B cell (primary cell): ENCODE measurements at regions not wholly inside any gene's neighbourhood (a gene's known extent, or its start where the extent isn't known, plus 50 kb on each side); places are given as distances from the start of the nearest gene placed in this dataset.

Source experiments
- ATAC-seq: fragments of 200-7000 bp; cut with Tn5 transposase; one replicate; pipeline ENCODE4 v1.10.0; 2021; ENCODE audit warnings: low read depth, mild to moderate bottlenecking, moderate number of reproducible peaks, moderate library complexity
- CTCF ChIA-PET: fragments of 350-600 bp; sonication (Branson Sonifier 250); formaldehyde crosslinking; loops from one replicate; lab custom pipeline; 2021; ENCODE audit warnings: antibody characterized with exemption, inconsistent platforms; lab: Charles Lee
- POLR2A ChIA-PET: fragments of 350-600 bp; sonication (Branson Sonifier 250); formaldehyde crosslinking; loops from one replicate; lab custom pipeline; 2021; ENCODE audit warnings: antibody characterized with exemption; lab: Charles Lee
- DNase-seq: peaks from one replicate; pipeline ENCODE4 v3.0.0; 2013
- H2AFZ ChIP-seq: 2 replicates; pipeline ENCODE4 v1.6.1; 2012; ENCODE audit warnings: mild to moderate bottlenecking, low read depth, low read length; ENCODE audit not compliant: insufficient read depth, poor library complexity, severe bottlenecking
- H3K27ac ChIP-seq, 2 donors: 1 replicate in 1 of 2; 2 replicates in 1 of 2; pipeline ENCODE4 v1.5.1; 2012 to 2013; ENCODE audit warnings: low read length in 2 of 2, mild to moderate bottlenecking in 2 of 2, moderate library complexity in 1 of 2
- H3K27me3 ChIP-seq, 4 experiments: fragments of 200-600 bp in 1 of 4; sonication (generic) in 1 of 4; replicated peaks in 1 of 4; 1 replicate in 2 of 4; 2 replicates in 2 of 4; pipeline versions ENCODE4 v1.6.1 to v1.7.0; 2013 to 2016; ENCODE audit warnings: low read length in 3 of 4, mild to moderate bottlenecking in 2 of 4, mixed read lengths in 1 of 4, moderate library complexity in 1 of 4; ENCODE audit not compliant: insufficient read depth in 4 of 4, control insufficient read depth in 3 of 4; ENCODE audit errors: control extremely low read depth in 1 of 4
- H3K36me3 ChIP-seq, 2 experiments: replicated peaks in 1 of 2; 1 replicate in 1 of 2; 2 replicates in 1 of 2; pipeline versions ENCODE4 v1.6.1 to v1.7.1; 2013; ENCODE audit warnings: low read length in 1 of 2; ENCODE audit not compliant: insufficient read depth in 2 of 2, control insufficient read depth in 1 of 2; ENCODE audit errors: control extremely low read depth in 1 of 2, extremely low read depth in 1 of 2
- H3K4me1 ChIP-seq, 2 donors: fragments of 200-600 bp in 1 of 2; sonication (generic) in 1 of 2; 1 replicate in 1 of 2; 2 replicates in 1 of 2; pipeline versions ENCODE4 v1.5.1 to v1.6.1; 2013 to 2017; ENCODE audit warnings: low read length in 2 of 2; ENCODE audit not compliant: control insufficient read depth in 2 of 2, insufficient read depth in 2 of 2
- H3K4me2 ChIP-seq: replicated peaks from 2 replicates; pipeline ENCODE3; 2012; ENCODE audit warnings: mild to moderate bottlenecking, low read depth, low read length; ENCODE audit not compliant: poor library complexity, severe bottlenecking
- H3K4me3 ChIP-seq, 5 experiments: fragments of 200-600 bp in 1 of 5; sonication (generic) in 1 of 5; 1 replicate in 3 of 5; 2 replicates in 2 of 5; pipeline versions ENCODE4 v1.5.1 to v1.7.0; 2011 to 2016; ENCODE audit warnings: low read length in 4 of 5, mild to moderate bottlenecking in 4 of 5, low read depth in 2 of 5, control low read depth in 1 of 5, moderate library complexity in 1 of 5; ENCODE audit not compliant: insufficient read depth in 1 of 5; ENCODE audit errors: control extremely low read depth in 1 of 5, extremely low read depth in 1 of 5
- H3K79me2 ChIP-seq: fragments of 200-600 bp; sonication (generic); one replicate; pipeline ENCODE4 v1.6.0; 2016; ENCODE audit warnings: low read length; ENCODE audit not compliant: control insufficient read depth, insufficient read depth
- H3K9ac ChIP-seq: fragments of 200-600 bp; sonication (generic); 2 replicates; pipeline ENCODE4 v1.6.1; 2017; ENCODE audit warnings: mild to moderate bottlenecking, low read length, moderate library complexity
- H3K9me3 ChIP-seq, 3 donors: one replicate each; pipeline versions ENCODE4 v1.6.1 to v1.7.1; 2013; ENCODE audit warnings: low read length in 2 of 3; ENCODE audit not compliant: control insufficient read depth in 2 of 3, insufficient read depth in 1 of 3; ENCODE audit errors: control extremely low read depth in 1 of 3
- H4K20me1 ChIP-seq: 2 replicates; pipeline ENCODE4 v1.6.0; 2012; ENCODE audit warnings: mild to moderate bottlenecking, low read length; ENCODE audit not compliant: insufficient read depth, control insufficient read depth, poor library complexity, severe bottlenecking
- H3K27ac Mint-ChIP-seq: one replicate; pipeline ENCODE4 v1.8.0; 2021; ENCODE audit warnings: mixed read lengths
- H3K27me3 Mint-ChIP-seq: one replicate; pipeline ENCODE4 v1.8.0; 2021; ENCODE audit warnings: mixed read lengths
- H3K4me1 Mint-ChIP-seq: one replicate; pipeline ENCODE4 v1.8.0; 2021; ENCODE audit warnings: mixed read lengths
- H3K4me3 Mint-ChIP-seq: one replicate; pipeline ENCODE4 v1.8.0; 2021; ENCODE audit warnings: mixed read lengths
- H3K9me3 Mint-ChIP-seq: one replicate; pipeline ENCODE4 v1.8.0; 2022; ENCODE audit warnings: mixed read lengths; ENCODE audit not compliant: insufficient read depth
- EZH2 ChIP-seq: IDR thresholded peaks from 2 replicates; pipeline ENCODE4 v1.6.1; 2012; ENCODE audit warnings: borderline replicate concordance, low read depth, mild to moderate bottlenecking, moderate library complexity, low read length; ENCODE audit not compliant: insufficient read depth, poor library complexity, severe bottlenecking
- WGBS: methylation state at CpG from one replicate; pipeline ENCODE4 v1.1.5; 2013; ENCODE audit warnings: missing lambda C conversion rate; ENCODE audit not compliant: insufficient coverage; 5-methylcytosine and 5-hydroxymethylcytosine counted together
- intact Hi-C: fragments of 100-400 bp; cut with micrococcal nuclease; formaldehyde crosslinking; loops from one replicate; pipeline ENCODE4 v1.10.0; 2022
- TF ChIP-seq, protein P1 (sequence below): fragments of 200-600 bp; IDR thresholded peaks from one replicate; pipeline ENCODE4 v1.8.0; 2022; ENCODE audit warnings: antibody characterized with exemption, mild to moderate bottlenecking

DNA sequence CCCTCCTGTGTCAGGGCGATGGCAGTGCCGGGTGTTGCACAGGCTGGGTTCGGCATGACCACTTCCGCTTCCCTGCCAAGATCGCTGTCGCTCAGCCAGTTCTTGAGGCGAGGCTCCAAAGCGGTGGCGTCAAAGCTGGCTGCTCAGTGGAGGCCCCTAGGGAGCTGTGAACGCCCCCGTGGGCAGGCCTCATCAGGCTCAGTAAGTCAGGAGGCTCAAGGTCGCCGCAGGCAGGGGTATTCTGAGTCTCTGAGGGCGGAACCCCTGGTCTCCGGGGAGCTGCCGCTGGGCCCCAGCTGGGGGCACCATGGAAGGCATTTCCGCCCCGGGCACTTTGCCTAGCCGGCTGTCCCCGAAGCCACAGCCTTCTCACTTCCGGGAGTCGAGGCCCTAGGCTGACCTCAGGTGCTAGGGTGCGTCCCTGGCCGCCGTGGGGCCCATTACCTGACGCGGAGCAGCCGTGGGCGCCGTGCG is 210.4 kb downstream of the SOCS6 start:
- Histone ChIP-seq H3K4me2 (peak overlapping the region; percentile 4), H3K4me3 (peak overlapping the region in 1 of 5 experiments; percentile 12), H3K4me1 (no peaks in the 10 kb centered on the region), H3K9ac (no peak overlapping the region), H2AFZ (no peak overlapping the region), H3K79me2 (no peaks in the 10 kb centered on the region), H3K36me3 (no peaks in the 10 kb centered on the region), H3K27ac (no peak overlapping the region), H4K20me1 (no peaks in the 10 kb centered on the region), H3K27me3 (no peaks in the 10 kb centered on the region), H3K9me3 (no peaks in the 10 kb centered on the region)
- ATAC-seq (peak; percentile 53), DNase-seq (peak; percentile 19)
- intact Hi-C loops, result no loop called here
- Mint-ChIP-seq H3K4me3 (no peak overlapping the region), H3K27ac (no peak overlapping the region), H3K27me3 (no peaks in the 10 kb centered on the region), H3K4me1 (no peaks in the 10 kb centered on the region), H3K9me3 (no peaks in the 10 kb centered on the region)
- CTCF ChIA-PET, result interaction anchor here (0.8 to 2.7 kb wide), 2 partner anchors 8 to 9 kb away, joined by 3 to 13 read pairs; no protein-coding TSS in a partner anchor
- POLR2A ChIA-PET, result no interaction called here
- 85% methylated on average over 31 of the region's 31 CpGs for WGBS
- no peak for TF ChIP-seq EZH2
- TF ChIP-seq, protein P1, sequence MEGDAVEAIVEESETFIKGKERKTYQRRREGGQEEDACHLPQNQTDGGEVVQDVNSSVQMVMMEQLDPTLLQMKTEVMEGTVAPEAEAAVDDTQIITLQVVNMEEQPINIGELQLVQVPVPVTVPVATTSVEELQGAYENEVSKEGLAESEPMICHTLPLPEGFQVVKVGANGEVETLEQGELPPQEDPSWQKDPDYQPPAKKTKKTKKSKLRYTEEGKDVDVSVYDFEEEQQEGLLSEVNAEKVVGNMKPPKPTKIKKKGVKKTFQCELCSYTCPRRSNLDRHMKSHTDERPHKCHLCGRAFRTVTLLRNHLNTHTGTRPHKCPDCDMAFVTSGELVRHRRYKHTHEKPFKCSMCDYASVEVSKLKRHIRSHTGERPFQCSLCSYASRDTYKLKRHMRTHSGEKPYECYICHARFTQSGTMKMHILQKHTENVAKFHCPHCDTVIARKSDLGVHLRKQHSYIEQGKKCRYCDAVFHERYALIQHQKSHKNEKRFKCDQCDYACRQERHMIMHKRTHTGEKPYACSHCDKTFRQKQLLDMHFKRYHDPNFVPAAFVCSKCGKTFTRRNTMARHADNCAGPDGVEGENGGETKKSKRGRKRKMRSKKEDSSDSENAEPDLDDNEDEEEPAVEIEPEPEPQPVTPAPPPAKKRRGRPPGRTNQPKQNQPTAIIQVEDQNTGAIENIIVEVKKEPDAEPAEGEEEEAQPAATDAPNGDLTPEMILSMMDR, result no peak

DNA sequence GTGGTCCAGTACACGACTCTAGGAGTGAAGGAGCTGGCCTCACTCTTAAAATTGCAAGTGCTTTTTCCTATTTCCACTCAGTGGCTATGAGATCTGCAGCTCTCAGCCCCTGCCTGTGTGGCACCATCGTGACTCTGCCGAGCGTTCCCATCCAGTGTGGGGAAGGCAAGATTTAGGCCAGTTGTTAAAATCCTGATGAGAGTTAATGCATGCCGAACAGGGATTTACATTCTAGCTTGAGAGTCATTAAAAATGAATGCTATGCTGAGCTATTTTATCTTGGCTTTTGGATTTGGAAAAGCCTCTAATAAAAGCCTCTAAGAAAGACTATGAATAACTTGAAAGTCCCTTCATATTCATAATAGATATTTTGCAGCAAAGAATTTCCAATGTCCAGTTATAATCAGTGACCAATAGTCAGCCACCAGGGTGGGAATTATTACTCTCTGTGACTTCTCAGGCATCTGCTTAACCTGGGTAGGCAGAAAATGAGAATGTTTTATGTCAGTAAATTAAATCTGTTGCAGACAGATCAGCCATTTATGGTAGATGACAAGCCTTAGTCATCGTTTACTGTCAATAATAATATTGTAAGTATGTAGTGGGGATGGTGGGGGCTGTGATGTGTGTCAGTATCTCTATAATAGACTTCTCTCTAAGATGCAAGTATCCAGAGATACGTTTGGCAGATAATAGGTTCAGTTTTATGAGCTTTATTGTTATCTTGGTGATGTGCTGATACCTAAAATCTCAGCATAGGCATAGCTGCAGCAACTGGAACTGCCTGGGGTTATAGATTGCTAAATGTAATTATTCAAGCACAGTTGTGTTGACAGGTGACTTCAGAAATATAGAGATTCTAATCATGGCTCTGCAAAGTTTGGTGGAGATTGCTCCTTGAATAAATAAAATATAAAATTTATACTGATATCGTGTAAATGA is 207.8 kb downstream of the SOCS6 start:
- no peak for DNase-seq
- Histone ChIP-seq H3K4me3 (no peak overlapping the region), H3K4me2 (no peak overlapping the region), H3K36me3 (no peaks in the 10 kb centered on the region), H3K4me1 (no peaks in the 10 kb centered on the region), H3K9me3 (no peaks in the 10 kb centered on the region), H2AFZ (no peak overlapping the region), H3K27me3 (no peaks in the 10 kb centered on the region), H4K20me1 (no peaks in the 10 kb centered on the region), H3K27ac (no peak overlapping the region), H3K79me2 (no peaks in the 10 kb centered on the region), H3K9ac (no peak overlapping the region)
- ChIA-PET POLR2A (no interaction called here), CTCF (no interaction called here)
- Mint-ChIP-seq H3K27me3 (no peaks in the 10 kb centered on the region), H3K27ac (no peak overlapping the region), H3K4me1 (no peaks in the 10 kb centered on the region), H3K4me3 (no peak overlapping the region), H3K9me3 (no peaks in the 10 kb centered on the region)
- TF ChIP-seq EZH2, result no peak
- TF ChIP-seq, protein P1, result no peak
- intact Hi-C loops, result no loop called here
- 40% methylated on average over 1 of the region's 8 CpGs for WGBS
- ATAC-seq, result no peak
